Endometrium (tissue), 2 donors: ENCODE measurements at regions not wholly inside any gene's neighbourhood (a gene's known extent, or its start where the extent isn't known, plus 50 kb on each side); places are given as distances from the start of the nearest gene placed in this dataset.

Source experiments
- FAIRE-seq: peaks from 2 replicates; lab custom pipeline; 2012; peaks lifted over from hg19 to GRCh38; lab: Jason Lieb, UNC
- donor health status: control.
- donor health status: control.

- no peak for FAIRE-seq
Measured at GRCh38 chr1:30478799-30479563, 244.4 kb downstream of the MATN1 start.

GRCh38 chr1:30478283-30478682 lies 245.1 kb downstream of the MATN1 start:
- FAIRE-seq: no peak

DNA sequence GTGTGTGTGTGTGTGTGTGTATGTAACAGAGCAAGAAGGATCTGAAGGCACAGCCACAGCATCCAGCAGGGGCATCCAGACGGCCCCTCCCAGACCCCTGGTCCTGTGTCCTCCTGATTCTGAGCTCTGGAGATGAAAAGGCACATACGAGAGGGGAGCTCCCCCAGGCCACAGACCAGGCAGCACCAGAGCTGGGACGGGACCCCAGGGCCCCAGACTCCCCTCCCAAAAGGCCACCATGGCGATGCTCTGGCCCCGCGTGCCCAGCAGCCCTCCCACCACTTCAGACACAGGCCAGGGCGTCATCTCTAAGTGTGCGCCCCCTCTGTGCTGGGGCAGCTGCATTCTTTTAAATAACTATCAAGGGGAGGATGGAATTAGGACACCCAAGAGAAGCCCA lies 245.8 kb downstream of the MATN1 start:
- FAIRE-seq: no peak

GRCh38 chr1:30476911-30477459 lies 246.4 kb downstream of the MATN1 start:
- FAIRE-seq: no peak

DNA sequence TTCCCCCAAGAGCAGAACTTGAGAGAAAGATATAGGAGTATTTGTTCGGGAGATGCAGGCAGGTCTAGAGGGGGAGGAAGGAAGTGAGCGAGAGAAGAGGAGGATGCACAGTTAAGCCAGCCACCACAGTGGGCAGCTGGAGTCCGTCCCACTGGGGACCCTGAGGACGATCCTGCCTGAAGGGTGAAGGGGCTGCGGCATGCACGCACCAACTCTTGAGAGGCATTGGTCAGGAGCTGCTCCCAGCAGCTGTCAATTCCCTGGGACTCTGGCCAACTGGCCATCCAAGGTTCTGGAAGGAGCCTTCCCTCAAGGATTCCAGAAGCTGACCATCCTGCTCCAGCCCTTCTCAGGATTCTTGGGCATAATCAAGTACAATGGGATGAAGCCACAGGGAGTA lies 246.9 kb downstream of the MATN1 start:
- FAIRE-seq: no peak

DNA sequence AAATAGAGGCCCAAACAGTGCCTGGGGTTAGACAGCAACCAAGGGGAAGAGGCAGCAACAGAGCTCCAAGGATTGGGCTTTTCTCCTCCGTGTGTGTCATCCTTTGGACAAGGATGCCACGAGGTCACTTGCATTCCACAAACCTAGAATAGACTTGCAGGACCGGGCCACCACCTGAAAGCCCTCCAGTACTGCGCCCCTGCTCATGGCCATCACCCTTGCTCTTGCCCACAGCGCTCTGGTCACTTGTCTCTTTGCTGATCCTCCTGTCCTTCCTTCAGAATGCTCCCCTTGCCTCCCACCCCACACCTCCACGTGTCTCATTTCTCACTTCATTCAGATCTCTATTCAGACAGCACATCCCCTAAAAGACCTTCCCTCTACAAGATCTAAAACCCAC lies 247.4 kb downstream of the MATN1 start:
- FAIRE-seq: no peak

DNA sequence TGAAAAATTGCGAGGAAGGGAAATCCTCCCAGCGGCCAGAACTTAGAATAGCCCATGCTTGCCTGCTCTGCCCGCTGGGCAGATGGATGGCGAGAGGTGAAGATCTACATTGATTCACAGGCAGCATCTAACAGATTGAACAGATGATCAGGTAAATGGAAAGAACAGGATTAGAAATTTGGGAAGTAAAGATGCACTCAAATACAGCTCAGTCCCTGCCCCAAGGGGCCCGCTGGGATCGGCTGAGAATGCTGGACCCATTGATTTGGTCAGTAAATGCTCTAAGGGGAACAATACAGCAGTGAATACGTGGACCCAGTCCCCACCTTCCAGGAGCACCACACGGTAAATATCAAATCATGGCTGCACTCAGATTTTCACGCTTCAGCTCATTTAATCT lies 248.2 kb downstream of the MATN1 start:
- FAIRE-seq: no peak

- FAIRE-seq: no peak
Measured at GRCh38 chr1:30474818-30475200, 248.6 kb downstream of the MATN1 start.

- no peak for FAIRE-seq
Measured at GRCh38 chr1:30473922-30474817, 249.2 kb downstream of the MATN1 start.

DNA sequence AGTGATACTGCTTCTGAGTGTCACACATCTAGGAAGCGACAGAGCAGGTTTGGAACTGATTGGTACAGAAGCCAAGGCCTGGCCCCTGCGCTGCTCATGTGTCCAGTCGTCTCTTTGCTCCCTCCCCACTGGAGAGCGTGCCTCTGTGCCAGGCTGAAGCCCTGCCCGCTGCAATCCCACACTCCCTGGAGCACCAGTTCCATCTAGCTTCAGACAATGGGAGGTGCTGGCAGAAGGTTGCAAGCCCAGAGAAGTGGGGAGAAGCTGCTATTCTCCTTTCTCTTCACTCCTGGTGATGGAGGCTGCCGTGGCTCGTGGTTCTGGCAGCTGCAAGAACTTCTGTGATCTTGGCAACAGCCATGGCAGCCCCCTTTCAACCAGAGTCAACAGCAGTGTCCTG lies 250.9 kb downstream of the MATN1 start:
- no peak for FAIRE-seq

GRCh38 chr1:30472009-30472408 lies 251.4 kb downstream of the MATN1 start:
- FAIRE-seq: no peak

DNA sequence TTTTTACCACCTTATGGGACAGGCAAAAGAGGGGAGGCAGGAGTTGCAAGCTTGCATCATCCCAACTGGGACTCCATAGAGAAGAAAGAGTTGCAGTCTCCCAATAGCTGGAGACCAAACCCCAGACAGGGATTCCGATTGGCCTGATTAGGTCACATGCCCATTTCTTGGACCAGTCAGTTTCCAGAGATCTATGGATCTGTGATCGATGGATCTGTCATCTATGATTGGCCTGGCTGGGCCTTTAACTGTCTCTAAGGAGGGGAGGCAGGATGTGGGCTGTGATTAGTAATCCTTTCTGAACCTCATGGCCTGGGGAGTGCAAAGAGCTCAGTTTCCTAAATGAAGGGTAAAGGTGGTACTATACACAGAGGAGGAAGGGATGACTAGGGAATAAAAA lies 252.1 kb downstream of the MATN1 start:
- FAIRE-seq: no peak

GRCh38 chr1:30469426-30469825 lies 254.0 kb downstream of the MATN1 start:
- FAIRE-seq: no peak

DNA sequence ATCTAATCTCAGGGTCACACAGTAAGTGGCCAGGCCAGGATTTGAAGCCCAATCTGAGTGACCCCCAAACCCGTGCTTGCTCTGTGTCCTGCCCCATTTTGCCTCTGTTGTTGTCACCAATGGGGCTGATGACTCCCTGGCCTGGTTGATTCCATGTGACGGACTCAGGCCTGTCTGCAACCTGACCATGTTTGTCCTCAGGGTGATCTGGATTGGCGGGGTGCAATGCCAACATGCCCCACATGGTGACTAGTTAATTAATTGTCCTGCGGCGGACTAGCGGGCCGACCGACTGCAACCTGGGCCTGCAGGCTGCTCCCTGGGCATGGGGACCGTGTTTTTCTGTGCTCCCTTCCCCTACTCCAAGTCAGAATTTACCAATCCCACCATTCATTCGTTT lies 256.3 kb downstream of the MATN1 start:
- no peak for FAIRE-seq

DNA sequence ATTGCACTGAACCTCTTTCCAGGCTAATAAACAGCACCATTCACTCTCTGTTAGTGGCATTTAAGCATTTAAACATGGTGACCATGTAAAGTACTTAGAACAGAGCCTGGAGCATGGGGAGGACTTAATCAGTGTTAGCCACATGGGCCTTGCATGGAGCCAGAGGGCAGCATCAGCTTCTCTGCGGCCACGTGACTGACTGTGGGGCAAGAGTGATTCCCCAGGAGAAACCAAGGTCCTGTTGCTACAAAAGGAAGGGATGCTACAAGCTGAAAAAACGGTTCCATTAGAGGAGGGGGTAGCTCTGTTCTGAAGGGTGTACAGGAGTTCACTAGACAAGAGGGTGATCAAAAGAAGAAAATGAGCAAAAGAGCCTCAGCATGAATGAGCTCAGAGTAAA lies 256.8 kb downstream of the MATN1 start:
- FAIRE-seq: no peak

- no peak for FAIRE-seq
Measured at GRCh38 chr1:30466026-30466425, 257.4 kb downstream of the MATN1 start.

GRCh38 chr1:30465096-30465495 lies 258.3 kb downstream of the MATN1 start:
- FAIRE-seq: no peak

GRCh38 chr1:30464187-30464617 lies 259.2 kb downstream of the MATN1 start:
- no peak for FAIRE-seq

DNA sequence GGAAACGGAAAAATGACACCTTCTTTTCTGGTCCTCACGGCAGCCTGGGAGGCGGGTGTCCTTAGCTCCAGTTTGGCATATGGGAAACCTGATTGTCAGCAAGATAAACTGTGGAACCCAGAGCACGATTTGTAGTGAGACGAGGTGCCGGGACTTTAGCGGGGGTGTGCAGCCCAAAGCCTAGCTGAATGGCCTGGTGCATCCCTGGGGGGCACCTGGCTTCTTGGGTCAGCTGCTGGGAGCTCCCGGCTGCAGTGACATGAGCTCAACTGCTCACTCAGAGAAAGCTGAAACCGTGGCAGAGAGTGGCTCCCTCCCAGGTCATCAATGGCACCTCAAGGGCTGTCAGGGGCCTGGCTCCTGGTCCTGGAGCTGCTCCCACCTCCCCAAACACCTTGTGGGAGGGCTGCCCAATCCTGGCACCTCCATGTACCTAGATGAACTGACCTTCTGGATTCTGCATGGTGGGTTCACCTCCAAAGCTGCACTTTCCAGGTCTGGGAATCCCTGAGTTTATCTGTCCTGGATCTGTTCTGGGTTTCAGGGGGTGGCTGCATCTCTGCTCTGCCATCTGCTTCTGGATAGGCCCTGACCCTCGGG lies 260.5 kb downstream of the MATN1 start:
- FAIRE-seq: no peak

- FAIRE-seq: no peak
Measured at GRCh38 chr1:30462166-30462565, 261.2 kb downstream of the MATN1 start.

GRCh38 chr1:30461640-30462039 lies 261.7 kb downstream of the MATN1 start:
- FAIRE-seq: no peak

DNA sequence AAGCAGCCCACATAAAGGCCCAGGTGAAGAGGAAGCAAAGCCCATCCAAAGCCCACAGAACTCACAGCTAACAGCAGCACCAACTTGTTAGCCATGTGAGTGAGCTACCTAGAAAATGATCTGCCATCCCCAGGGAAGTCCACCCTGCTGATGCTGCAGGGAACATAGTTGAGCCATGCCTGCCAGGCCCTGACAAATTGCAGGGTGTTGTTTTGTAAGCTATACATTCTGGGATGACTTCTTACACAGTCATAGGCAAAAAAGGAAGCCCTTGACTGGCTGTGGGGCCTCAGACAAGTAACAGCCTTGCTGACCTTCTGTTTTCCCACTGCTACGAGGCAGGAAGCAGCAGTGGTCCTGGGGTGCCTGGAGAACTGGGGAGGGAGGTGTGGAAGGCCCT lies 262.7 kb downstream of the MATN1 start:
- no peak for FAIRE-seq
